ENCODE measurements at regions not wholly inside any gene's neighbourhood (a gene's known extent, or its start where the extent isn't known, plus 50 kb on each side); places are given as distances from the start of the nearest gene placed in this dataset.

DNA sequence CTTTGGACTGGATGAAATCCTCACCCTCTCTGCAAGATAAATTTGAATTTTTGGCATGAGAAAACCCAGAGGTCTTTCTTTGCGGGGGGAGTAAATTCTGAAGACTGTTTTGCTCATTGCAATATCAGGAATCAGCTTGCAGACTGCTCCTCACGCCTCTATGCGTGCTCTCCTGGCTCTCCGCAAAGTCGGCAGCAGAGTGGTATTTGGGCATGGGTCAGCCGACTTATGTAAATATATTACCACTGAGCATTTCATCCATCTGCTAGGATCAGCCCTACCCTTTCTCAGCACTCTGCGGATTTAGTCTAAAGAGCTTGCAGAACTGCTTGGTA, 288.0 kb downstream of the ASMT start:
- TF ChIP-seq, protein P1, sequence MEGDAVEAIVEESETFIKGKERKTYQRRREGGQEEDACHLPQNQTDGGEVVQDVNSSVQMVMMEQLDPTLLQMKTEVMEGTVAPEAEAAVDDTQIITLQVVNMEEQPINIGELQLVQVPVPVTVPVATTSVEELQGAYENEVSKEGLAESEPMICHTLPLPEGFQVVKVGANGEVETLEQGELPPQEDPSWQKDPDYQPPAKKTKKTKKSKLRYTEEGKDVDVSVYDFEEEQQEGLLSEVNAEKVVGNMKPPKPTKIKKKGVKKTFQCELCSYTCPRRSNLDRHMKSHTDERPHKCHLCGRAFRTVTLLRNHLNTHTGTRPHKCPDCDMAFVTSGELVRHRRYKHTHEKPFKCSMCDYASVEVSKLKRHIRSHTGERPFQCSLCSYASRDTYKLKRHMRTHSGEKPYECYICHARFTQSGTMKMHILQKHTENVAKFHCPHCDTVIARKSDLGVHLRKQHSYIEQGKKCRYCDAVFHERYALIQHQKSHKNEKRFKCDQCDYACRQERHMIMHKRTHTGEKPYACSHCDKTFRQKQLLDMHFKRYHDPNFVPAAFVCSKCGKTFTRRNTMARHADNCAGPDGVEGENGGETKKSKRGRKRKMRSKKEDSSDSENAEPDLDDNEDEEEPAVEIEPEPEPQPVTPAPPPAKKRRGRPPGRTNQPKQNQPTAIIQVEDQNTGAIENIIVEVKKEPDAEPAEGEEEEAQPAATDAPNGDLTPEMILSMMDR (conservative IDR thresholded peaks at IDR 0.05 in 1 of 2, IDR thresholded peaks at IDR 0.05 in 1 of 2; ENCODE audit: extremely low read depth in 1 of 2, insufficient read depth in 1 of 2, low read depth in 1 of 2, low read length in 2 of 2): no peak
- TF ChIP-seq EZH2 (IDR thresholded peaks at IDR 0.05; ENCODE audit: borderline replicate concordance, low read length): no peak

Data from mammary epithelial cell (primary cell).